HL-60 (cell line): ENCODE measurements at regions not wholly inside any gene's neighbourhood (a gene's known extent, or its start where the extent isn't known, plus 50 kb on each side); places are given as distances from the start of the nearest gene placed in this dataset.

Experiments used
- DNase-seq, 2 experiments: peaks; one replicate each; pipeline ENCODE4 v3.0.0-alpha.2; 2010 to 2020; ENCODE audit warnings: low read depth in 1 of 2, low spot score in 1 of 2
- H3K27ac ChIP-seq: fragments of 250-450 bp; sonication (Bioruptor Pico); replicated peaks from 2 replicates; pipeline ENCODE4 v1.5.1; 2020; ENCODE audit warnings: mild to moderate bottlenecking, moderate library complexity
- H3K27me3 ChIP-seq: fragments of 250-450 bp; sonication (Bioruptor Pico); 2 replicates; pipeline ENCODE4 v1.5.1; 2021; ENCODE audit warnings: mild to moderate bottlenecking, moderate library complexity; ENCODE audit not compliant: insufficient read depth, poor library complexity, severe bottlenecking
- H3K4me3 ChIP-seq: replicated peaks from 2 replicates; pipeline ENCODE4 v1.5.1; 2011; ENCODE audit warnings: mild to moderate bottlenecking, control low read depth, low read length; ENCODE audit not compliant: insufficient read depth
- GABPA ChIP-seq: IDR thresholded peaks from 2 replicates; pipeline ENCODE4 v1.6.1; 2012; ENCODE audit warnings: low read depth
- POLR2AphosphoS5 ChIP-seq: IDR thresholded peaks from 2 replicates; pipeline ENCODE4 v1.6.1; 2012; ENCODE audit warnings: low read depth
- SPI1 ChIP-seq: IDR thresholded peaks from 2 replicates; pipeline ENCODE4 v1.6.1; 2012; ENCODE audit warnings: low read depth, mild to moderate bottlenecking, borderline replicate concordance
- TF ChIP-seq, protein P1 (sequence below): IDR thresholded peaks from one replicate; pipeline ENCODE4 v1.5.1; 2011; ENCODE audit warnings: low read length, control low read depth, inconsistent platforms; ENCODE audit not compliant: insufficient read depth
- TF ChIP-seq, protein P2 (sequence below): IDR thresholded peaks from 2 replicates; pipeline ENCODE4 v1.6.1; 2012; ENCODE audit warnings: low read depth; ENCODE audit not compliant: insufficient replicate concordance

DNA sequence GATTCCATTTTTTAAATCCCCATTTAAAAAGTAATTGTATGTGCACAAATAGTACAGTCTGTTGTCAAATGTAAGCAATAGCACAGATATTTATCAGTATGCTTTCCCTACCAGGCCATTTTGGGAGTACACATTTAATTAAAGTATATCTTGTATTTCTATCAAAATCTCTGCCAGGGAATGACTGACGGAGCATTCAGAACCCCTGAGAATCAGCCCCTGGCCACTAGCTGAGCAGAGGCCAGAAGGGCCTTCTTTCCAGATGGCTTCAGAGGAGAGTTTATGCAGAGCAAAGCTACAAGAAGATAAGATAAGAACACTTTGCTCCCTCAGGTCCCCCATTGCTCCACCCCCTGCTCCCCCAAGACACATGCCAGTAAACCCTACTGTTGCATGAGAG, 99.9 kb upstream of the PROX1 start:
- Histone ChIP-seq H3K27me3 (peaks cover 3% of the 10 kb centered on the region), H3K4me3 (no peak overlapping the region), H3K27ac (no peak overlapping the region)
- TF ChIP-seq SPI1 (no peak), POLR2AphosphoS5 (no peak), GABPA (no peak)
- TF ChIP-seq, protein P1, sequence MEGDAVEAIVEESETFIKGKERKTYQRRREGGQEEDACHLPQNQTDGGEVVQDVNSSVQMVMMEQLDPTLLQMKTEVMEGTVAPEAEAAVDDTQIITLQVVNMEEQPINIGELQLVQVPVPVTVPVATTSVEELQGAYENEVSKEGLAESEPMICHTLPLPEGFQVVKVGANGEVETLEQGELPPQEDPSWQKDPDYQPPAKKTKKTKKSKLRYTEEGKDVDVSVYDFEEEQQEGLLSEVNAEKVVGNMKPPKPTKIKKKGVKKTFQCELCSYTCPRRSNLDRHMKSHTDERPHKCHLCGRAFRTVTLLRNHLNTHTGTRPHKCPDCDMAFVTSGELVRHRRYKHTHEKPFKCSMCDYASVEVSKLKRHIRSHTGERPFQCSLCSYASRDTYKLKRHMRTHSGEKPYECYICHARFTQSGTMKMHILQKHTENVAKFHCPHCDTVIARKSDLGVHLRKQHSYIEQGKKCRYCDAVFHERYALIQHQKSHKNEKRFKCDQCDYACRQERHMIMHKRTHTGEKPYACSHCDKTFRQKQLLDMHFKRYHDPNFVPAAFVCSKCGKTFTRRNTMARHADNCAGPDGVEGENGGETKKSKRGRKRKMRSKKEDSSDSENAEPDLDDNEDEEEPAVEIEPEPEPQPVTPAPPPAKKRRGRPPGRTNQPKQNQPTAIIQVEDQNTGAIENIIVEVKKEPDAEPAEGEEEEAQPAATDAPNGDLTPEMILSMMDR = no peak
- DNase-seq = no peak

DNA sequence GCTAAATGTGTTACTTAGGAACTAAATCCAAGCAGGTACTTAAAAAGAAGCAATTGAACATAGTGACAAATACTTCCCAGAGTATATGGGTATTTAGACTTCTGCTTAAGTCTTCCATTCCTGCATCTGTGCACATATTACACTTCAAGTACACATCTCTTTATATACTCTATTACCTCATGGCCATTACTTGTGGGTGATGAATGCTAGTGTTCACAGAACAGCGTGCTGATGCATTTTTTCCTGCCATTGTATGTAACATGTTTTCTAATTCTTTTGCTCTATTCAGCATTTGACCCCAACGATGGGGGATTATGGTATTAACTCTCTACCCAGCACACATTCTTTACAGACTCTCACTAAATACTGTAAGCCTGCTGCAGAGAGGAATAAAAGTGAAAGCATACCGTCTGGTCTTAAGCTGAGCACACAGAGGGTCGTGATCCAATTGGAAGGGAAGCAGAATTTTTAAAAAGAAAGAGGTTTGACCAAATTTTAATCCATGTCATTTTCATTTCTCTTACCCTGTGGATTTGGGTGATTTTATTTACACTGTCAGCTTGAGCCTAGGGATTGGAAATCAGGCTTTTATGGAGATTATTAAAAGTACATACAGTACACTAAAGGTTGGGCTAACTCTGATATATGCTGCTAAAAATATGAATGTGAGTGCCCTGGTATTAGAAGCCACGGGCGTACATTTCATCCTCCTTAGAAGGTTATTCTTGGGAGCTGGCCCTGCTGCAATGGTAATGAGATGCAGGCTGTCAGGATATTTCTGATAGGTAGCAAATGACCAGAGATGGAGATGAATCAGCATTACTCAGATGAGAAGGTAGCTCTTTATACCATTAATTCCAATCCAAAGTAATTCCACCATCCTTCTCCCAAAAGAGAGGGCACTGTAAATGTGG, 95.5 kb upstream of the PROX1 start:
- H3K4me3 ChIP-seq = no peak overlapping the region
- H3K27ac ChIP-seq = no peak overlapping the region
- TF ChIP-seq GABPA (no peak), POLR2AphosphoS5 (no peak), SPI1 (no peak)
- TF ChIP-seq, protein P1 = no peak
- TF ChIP-seq, protein P2, sequence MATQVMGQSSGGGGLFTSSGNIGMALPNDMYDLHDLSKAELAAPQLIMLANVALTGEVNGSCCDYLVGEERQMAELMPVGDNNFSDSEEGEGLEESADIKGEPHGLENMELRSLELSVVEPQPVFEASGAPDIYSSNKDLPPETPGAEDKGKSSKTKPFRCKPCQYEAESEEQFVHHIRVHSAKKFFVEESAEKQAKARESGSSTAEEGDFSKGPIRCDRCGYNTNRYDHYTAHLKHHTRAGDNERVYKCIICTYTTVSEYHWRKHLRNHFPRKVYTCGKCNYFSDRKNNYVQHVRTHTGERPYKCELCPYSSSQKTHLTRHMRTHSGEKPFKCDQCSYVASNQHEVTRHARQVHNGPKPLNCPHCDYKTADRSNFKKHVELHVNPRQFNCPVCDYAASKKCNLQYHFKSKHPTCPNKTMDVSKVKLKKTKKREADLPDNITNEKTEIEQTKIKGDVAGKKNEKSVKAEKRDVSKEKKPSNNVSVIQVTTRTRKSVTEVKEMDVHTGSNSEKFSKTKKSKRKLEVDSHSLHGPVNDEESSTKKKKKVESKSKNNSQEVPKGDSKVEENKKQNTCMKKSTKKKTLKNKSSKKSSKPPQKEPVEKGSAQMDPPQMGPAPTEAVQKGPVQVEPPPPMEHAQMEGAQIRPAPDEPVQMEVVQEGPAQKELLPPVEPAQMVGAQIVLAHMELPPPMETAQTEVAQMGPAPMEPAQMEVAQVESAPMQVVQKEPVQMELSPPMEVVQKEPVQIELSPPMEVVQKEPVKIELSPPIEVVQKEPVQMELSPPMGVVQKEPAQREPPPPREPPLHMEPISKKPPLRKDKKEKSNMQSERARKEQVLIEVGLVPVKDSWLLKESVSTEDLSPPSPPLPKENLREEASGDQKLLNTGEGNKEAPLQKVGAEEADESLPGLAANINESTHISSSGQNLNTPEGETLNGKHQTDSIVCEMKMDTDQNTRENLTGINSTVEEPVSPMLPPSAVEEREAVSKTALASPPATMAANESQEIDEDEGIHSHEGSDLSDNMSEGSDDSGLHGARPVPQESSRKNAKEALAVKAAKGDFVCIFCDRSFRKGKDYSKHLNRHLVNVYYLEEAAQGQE = no peak

DNA sequence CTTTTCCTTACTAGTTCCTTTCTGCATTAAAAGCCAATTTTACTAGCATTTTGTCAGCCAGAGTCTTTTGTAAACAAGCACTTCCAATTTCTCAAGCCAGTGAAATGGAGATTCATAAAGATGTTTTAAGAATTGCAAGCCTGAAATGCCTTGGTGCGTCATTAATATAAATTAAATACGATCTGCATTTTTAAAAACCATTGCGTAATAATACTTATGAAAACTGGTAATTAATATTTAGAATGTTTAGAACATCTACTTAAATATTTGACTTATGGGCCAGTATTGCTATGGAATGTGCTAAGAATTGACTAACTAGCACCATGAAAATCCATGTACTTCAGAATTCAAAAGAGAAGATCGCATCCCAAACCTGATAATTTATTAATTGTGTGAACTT, 89.1 kb upstream of the PROX1 start:
- DNase-seq = no peak
- Histone ChIP-seq H3K27ac (no peak overlapping the region), H3K4me3 (no peak overlapping the region), H3K27me3 (peaks cover 3% of the 10 kb centered on the region)
- TF ChIP-seq GABPA (no peak), POLR2AphosphoS5 (no peak), SPI1 (no peak)
- TF ChIP-seq, protein P2 = no peak
- TF ChIP-seq, protein P1 = no peak

More for the DNA sequence above, 95.5 kb upstream of the PROX1 start:
- peaks cover 6% of the 10 kb centered on the region for H3K27me3 ChIP-seq
- DNase-seq = no peak

DNA sequence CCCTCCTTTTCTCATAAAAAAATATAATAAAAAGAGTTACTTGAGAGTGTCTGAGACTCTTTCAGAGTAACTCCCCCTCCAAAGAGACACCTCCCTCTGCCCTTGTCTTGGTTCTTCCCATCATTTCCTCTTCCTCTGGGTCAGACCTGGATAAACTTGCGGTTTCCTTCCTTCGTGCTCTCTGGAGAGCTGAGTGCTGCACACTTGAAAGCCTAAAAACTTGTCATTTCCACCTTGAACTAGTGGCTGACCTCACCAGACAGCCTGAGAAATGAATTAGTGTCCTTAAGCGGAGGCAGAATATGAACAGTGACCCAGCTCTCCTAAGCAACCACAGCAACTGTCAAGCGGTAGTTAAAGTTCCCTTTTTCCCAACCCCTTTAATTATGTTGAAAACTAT, 88.4 kb upstream of the PROX1 start:
- Histone ChIP-seq H3K27me3 (peaks cover 3% of the 10 kb centered on the region), H3K4me3 (no peak overlapping the region), H3K27ac (no peak overlapping the region)
- peak in 1 of 2 experiments; percentile 51 for DNase-seq
- 0 out of 2 replicates have a peak, but pooled peaks have one; percentile 7 for TF ChIP-seq SPI1
- TF ChIP-seq, protein P2 = no peak
